NCI-H2196 treated with DMSO at 0.1 percent for 48 hours (cell line): ENCODE measurements at regions not wholly inside any gene's neighbourhood (a gene's known extent, or its start where the extent isn't known, plus 50 kb on each side); places are given as distances from the start of the nearest gene placed in this dataset.

ENCODE experiments used
- DNase-seq: peaks from one replicate; lab custom pipeline; 2025; ENCODE audit not compliant: unreplicated experiment; lab: John Stamatoyannopoulos, UW

- DNase-seq = no peak
Measured at GRCh38 chr4:177041356-177041755, 248.6 kb upstream of the VEGFC start.

- DNase-seq = peak; percentile 4
Measured at GRCh38 chr4:177047070-177047850, 254.5 kb upstream of the VEGFC start.

- DNase-seq = no peak
Measured at GRCh38 chr4:177047851-177048174, 255.1 kb upstream of the VEGFC start.

GRCh38 chr4:177051473-177052060 lies 258.1 kb upstream of the NEIL3 start:
- no peak for DNase-seq

GRCh38 chr4:177052211-177052934 lies 257.3 kb upstream of the NEIL3 start:
- no peak for DNase-seq

GRCh38 chr4:177057186-177057585 lies 252.5 kb upstream of the NEIL3 start:
- no peak for DNase-seq

- no peak for DNase-seq
Measured at GRCh38 chr4:177064116-177064515, 245.6 kb upstream of the NEIL3 start.

GRCh38 chr4:177064729-177065394 lies 244.8 kb upstream of the NEIL3 start:
- no peak for DNase-seq

GRCh38 chr4:177066746-177067145 lies 242.9 kb upstream of the NEIL3 start:
- DNase-seq = no peak

- no peak for DNase-seq
Measured at GRCh38 chr4:177070533-177071058, 239.1 kb upstream of the NEIL3 start.

- no peak for DNase-seq
Measured at GRCh38 chr4:177077095-177077971, 232.3 kb upstream of the NEIL3 start.

GRCh38 chr4:177079327-177079726 lies 230.3 kb upstream of the NEIL3 start:
- no peak for DNase-seq

- no peak for DNase-seq
Measured at GRCh38 chr4:177080388-177080787, 229.3 kb upstream of the NEIL3 start.

GRCh38 chr4:177087060-177087459 lies 222.6 kb upstream of the NEIL3 start:
- no peak for DNase-seq

GRCh38 chr4:177087499-177087898 lies 222.2 kb upstream of the NEIL3 start:
- no peak for DNase-seq

GRCh38 chr4:177091515-177091914 lies 218.2 kb upstream of the NEIL3 start:
- no peak for DNase-seq

- no peak for DNase-seq
Measured at GRCh38 chr4:177092807-177093206, 216.9 kb upstream of the NEIL3 start.

- DNase-seq = no peak
Measured at GRCh38 chr4:177093964-177094363, 215.7 kb upstream of the NEIL3 start.

- DNase-seq = no peak
Measured at GRCh38 chr4:177097291-177097690, 212.4 kb upstream of the NEIL3 start.

GRCh38 chr4:177099211-177099610 lies 210.5 kb upstream of the NEIL3 start:
- DNase-seq = no peak
